ENCODE measurements at regions not wholly inside any gene's neighbourhood (a gene's known extent, or its start where the extent isn't known, plus 50 kb on each side); places are given as distances from the start of the nearest gene placed in this dataset.

DNA sequence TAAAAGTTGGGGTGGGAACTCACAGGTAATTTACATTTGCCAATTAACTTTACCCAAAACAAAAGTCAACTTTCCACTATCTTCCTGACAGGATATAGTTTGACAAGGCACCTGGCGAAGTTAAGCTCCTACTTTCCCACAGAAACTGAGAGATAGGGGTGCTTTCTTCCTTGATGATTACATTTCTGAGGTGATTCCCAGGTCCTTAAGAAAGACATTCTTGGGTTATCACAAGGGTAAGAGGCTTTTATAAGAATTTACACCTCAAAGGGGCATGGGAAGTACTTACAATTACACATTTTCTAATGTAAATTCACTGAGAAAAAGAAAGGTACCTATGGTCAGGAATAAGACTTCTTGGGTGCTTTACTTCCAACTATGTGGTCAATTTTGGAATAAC is 660.9 kb upstream of the MGAT4C start:
- TF ChIP-seq, protein P1, sequence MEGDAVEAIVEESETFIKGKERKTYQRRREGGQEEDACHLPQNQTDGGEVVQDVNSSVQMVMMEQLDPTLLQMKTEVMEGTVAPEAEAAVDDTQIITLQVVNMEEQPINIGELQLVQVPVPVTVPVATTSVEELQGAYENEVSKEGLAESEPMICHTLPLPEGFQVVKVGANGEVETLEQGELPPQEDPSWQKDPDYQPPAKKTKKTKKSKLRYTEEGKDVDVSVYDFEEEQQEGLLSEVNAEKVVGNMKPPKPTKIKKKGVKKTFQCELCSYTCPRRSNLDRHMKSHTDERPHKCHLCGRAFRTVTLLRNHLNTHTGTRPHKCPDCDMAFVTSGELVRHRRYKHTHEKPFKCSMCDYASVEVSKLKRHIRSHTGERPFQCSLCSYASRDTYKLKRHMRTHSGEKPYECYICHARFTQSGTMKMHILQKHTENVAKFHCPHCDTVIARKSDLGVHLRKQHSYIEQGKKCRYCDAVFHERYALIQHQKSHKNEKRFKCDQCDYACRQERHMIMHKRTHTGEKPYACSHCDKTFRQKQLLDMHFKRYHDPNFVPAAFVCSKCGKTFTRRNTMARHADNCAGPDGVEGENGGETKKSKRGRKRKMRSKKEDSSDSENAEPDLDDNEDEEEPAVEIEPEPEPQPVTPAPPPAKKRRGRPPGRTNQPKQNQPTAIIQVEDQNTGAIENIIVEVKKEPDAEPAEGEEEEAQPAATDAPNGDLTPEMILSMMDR (tag by site-specific recombination; IDR thresholded peaks at IDR 0.05) = no peak
- no peak for TF ChIP-seq HOXA7 (CRISPR knock-in tag; IDR thresholded peaks at IDR 0.05; ENCODE audit: borderline replicate concordance)
- TF ChIP-seq, protein P2, sequence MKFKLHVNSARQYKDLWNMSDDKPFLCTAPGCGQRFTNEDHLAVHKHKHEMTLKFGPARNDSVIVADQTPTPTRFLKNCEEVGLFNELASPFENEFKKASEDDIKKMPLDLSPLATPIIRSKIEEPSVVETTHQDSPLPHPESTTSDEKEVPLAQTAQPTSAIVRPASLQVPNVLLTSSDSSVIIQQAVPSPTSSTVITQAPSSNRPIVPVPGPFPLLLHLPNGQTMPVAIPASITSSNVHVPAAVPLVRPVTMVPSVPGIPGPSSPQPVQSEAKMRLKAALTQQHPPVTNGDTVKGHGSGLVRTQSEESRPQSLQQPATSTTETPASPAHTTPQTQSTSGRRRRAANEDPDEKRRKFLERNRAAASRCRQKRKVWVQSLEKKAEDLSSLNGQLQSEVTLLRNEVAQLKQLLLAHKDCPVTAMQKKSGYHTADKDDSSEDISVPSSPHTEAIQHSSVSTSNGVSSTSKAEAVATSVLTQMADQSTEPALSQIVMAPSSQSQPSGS (tag by site-specific recombination; IDR thresholded peaks at IDR 0.05; ENCODE audit: low read depth) = no peak
- TF ChIP-seq, protein P3, sequence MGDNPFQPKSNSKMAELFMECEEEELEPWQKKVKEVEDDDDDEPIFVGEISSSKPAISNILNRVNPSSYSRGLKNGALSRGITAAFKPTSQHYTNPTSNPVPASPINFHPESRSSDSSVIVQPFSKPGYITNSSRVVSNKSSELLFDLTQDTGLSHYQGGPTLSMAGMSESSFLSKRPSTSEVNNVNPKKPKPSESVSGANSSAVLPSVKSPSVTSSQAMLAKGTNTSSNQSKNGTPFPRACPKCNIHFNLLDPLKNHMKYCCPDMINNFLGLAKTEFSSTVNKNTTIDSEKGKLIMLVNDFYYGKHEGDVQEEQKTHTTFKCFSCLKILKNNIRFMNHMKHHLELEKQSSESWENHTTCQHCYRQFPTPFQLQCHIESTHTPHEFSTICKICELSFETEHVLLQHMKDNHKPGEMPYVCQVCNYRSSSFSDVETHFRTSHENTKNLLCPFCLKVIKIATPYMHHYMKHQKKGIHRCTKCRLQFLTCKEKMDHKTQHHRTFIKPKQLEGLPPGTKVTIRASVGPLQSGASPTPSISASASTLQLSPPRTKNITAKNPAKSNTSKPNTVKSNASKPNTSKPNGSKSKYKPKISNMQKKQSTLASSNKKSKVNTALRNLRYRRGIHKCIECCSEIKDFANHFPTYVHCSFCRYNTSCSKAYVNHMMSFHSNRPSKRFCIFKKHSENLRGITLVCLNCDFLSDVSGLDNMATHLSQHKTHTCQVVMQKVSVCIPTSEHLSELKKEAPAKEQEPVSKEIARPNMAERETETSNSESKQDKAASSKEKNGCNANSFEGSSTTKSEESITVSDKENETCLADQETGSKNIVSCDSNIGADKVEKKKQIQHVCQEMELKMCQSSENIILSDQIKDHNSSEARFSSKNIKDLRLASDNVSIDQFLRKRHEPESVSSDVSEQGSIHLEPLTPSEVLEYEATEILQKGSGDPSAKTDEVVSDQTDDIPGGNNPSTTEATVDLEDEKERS (tag by site-specific recombination; IDR thresholded peaks at IDR 0.05) = no peak
- TF ChIP-seq ZNF670 (tag by site-specific recombination; IDR thresholded peaks at IDR 0.05; ENCODE audit: low read depth) = no peak
- TF ChIP-seq ZNF776 (tag by site-specific recombination; IDR thresholded peaks at IDR 0.05; ENCODE audit: borderline replicate concordance) = no peak
- no peak for TF ChIP-seq ZNF19 (tag by site-specific recombination; IDR thresholded peaks at IDR 0.05; ENCODE audit: low read depth)
- no peak for TF ChIP-seq SALL2 (tag by site-specific recombination; IDR thresholded peaks at IDR 0.05; ENCODE audit: borderline replicate concordance)
